Ovary (tissue), 7 donors: ENCODE measurements at regions not wholly inside any gene's neighbourhood (a gene's known extent, or its start where the extent isn't known, plus 50 kb on each side); places are given as distances from the start of the nearest gene placed in this dataset.

Experiments used
- DNase-seq, 5 donors: peaks; one replicate each; pipeline ENCODE4 v3.0.0-alpha.2; 2019 to 2020
- H3K27ac ChIP-seq, 2 donors: fragments of 200-600 bp; one replicate each; pipeline versions ENCODE4 v1.5.1 to v1.8.0; 2019 to 2022
- H3K27me3 ChIP-seq: fragments of 200-600 bp; one replicate; pipeline ENCODE4 v1.8.0; 2022
- H3K36me3 ChIP-seq: fragments of 200-600 bp; sonication (generic); one replicate; pipeline ENCODE4 v1.5.1; 2019
- H3K4me1 ChIP-seq: one replicate; pipeline ENCODE4 v1.8.1; 2013; ENCODE audit warnings: mild to moderate bottlenecking, moderate library complexity; ENCODE audit not compliant: insufficient read depth
- H3K4me3 ChIP-seq: fragments of 200-600 bp; sonication (generic); one replicate; pipeline ENCODE4 v1.5.1; 2017
- H3K9me3 ChIP-seq, 2 donors: fragments of 200-600 bp in 1 of 2; sonication (generic) in 1 of 2; one replicate each; pipeline versions ENCODE4 v1.5.1 to v1.8.1; 2013 to 2019; ENCODE audit warnings: mild to moderate bottlenecking in 1 of 2, moderate library complexity in 1 of 2
- CTCF ChIP-seq, 3 donors: fragments of 450-650 bp in 2 of 3; fragments of 200-600 bp in 1 of 3; IDR thresholded peaks; one replicate each; pipeline versions ENCODE4 v1.5.1 to v1.8.0; 2016 to 2022; ENCODE audit warnings: antibody characterized with exemption in 3 of 3, mild to moderate bottlenecking in 1 of 3
- EP300 ChIP-seq: sonication (generic); formaldehyde crosslinking; IDR thresholded peaks from one replicate; pipeline ENCODE4 v1.6.1; 2017; ENCODE audit warnings: antibody characterized with exemption
- POLR2A ChIP-seq: fragments of 450-650 bp; IDR thresholded peaks from one replicate; pipeline ENCODE4 v1.6.1; 2017; ENCODE audit warnings: antibody characterized with exemption, mild to moderate bottlenecking, moderate library complexity
- WGBS, 3 donors: extraction: QIAGEN DNeasy Blood & Tissue Kit in 1 of 3; methylation state at CpG; one replicate each; pipeline versions ENCODE4 v1.1.5 to v1.1.7; 2013 to 2017; 5-methylcytosine and 5-hydroxymethylcytosine counted together
- intact Hi-C, 4 donors: fragments of 100-400 bp; cut with DNase I; formaldehyde crosslinking; loops; one replicate each; pipeline versions ENCODE4 v1.11.0 to v1.15.1; 2022 to 2023
- donor health status: DM: no; HTN: no; CAD: no; lungs with moderate emphysema.
- donor health status: DM: no; HTN: no; CAD: no.
- donor health status: Bipolar disorder and iron deficiency.
- donor health status: DM: no; HTN: no; CAD: no.
- donor health status: DM: yes; HTN: yes; CAD: no.

- DNase-seq = no peak
- Histone ChIP-seq H3K4me1 (no peaks in the 10 kb centered on the region), H3K9me3 (no peaks in the 10 kb centered on the region), H3K36me3 (no peaks in the 10 kb centered on the region), H3K27me3 (no peaks in the 10 kb centered on the region), H3K27ac (no peak overlapping the region), H3K4me3 (no peak overlapping the region)
- TF ChIP-seq POLR2A (no peak), CTCF (IDR thresholded peaks at IDR 0.05) (no peak), EP300 (no peak)
- intact Hi-C loops = no loop called here
- WGBS, 3 donors = 40 to 56% (median 47%) methylated on average over 2 of the region's 2 CpGs
Measured at GRCh38 chr4:22910200-22910599, 217.5 kb downstream of the GBA3 start.

- WGBS, 3 donors = 27 to 39% (median 31%) methylated on average over 2 of the region's 2 CpGs
- Histone ChIP-seq H3K27me3 (no peaks in the 10 kb centered on the region), H3K27ac (no peak overlapping the region), H3K4me3 (no peak overlapping the region), H3K4me1 (no peaks in the 10 kb centered on the region), H3K9me3 (no peaks in the 10 kb centered on the region), H3K36me3 (no peaks in the 10 kb centered on the region)
- no peak for DNase-seq
- no peak for TF ChIP-seq EP300
- TF ChIP-seq CTCF (IDR thresholded peaks at IDR 0.05) = no peak
- TF ChIP-seq POLR2A = no peak
- intact Hi-C loops = loop anchor here in 1 of 4 donors (10.0 kb wide), 1 partner anchor 1059 kb away; no protein-coding TSS in a partner anchor
Measured at GRCh38 chr4:22906045-22906444, 213.3 kb downstream of the GBA3 start.

GRCh38 chr4:22903913-22904312 lies 211.2 kb downstream of the GBA3 start:
- no peaks in the 10 kb centered on the region for H3K27me3 ChIP-seq
- no peak for DNase-seq
- TF ChIP-seq EP300 (no peak), POLR2A (no peak), CTCF (IDR thresholded peaks at IDR 0.05) (no peak)
- no peaks in the 10 kb centered on the region for H3K9me3 ChIP-seq
- intact Hi-C loops = loop anchor here in 1 of 4 donors (10.0 kb wide), 1 partner anchor 1061 kb away; no protein-coding TSS in a partner anchor
- H3K36me3 ChIP-seq = no peaks in the 10 kb centered on the region
- H3K27ac ChIP-seq = no peak overlapping the region
- WGBS, 3 donors = 30 to 40% (median 34%) methylated on average over 3 of the region's 3 CpGs
- no peak overlapping the region for H3K4me3 ChIP-seq
- H3K4me1 ChIP-seq = no peaks in the 10 kb centered on the region

- Histone ChIP-seq H3K36me3 (no peaks in the 10 kb centered on the region), H3K4me3 (no peak overlapping the region), H3K27ac (no peak overlapping the region), H3K4me1 (no peaks in the 10 kb centered on the region), H3K27me3 (no peaks in the 10 kb centered on the region), H3K9me3 (no peaks in the 10 kb centered on the region)
- intact Hi-C loops = loop anchor here in 1 of 4 donors (10.0 kb wide), 1 partner anchor 1063 kb away; no protein-coding TSS in a partner anchor
- 29 to 54% (median 43%) methylated on average over 1 of the region's 1 CpG for WGBS, 3 donors
- TF ChIP-seq CTCF (IDR thresholded peaks at IDR 0.05) (no peak), POLR2A (no peak), EP300 (no peak)
- DNase-seq = no peak
Measured at GRCh38 chr4:22901631-22902030, 208.9 kb downstream of the GBA3 start.

GRCh38 chr4:22900876-22901275 lies 208.1 kb downstream of the GBA3 start:
- WGBS, 3 donors = 15 to 51% (median 23%) methylated on average over 2 of the region's 2 CpGs

More at GRCh38 chr4:22900876-22901275, 208.1 kb downstream of the GBA3 start:
- TF ChIP-seq CTCF (IDR thresholded peaks at IDR 0.05) (no peak), EP300 (no peak), POLR2A (no peak)
- H3K27me3 ChIP-seq = no peaks in the 10 kb centered on the region
- H3K36me3 ChIP-seq = no peaks in the 10 kb centered on the region
- no peaks in the 10 kb centered on the region for H3K9me3 ChIP-seq
- no peak overlapping the region for H3K4me3 ChIP-seq
- no peak for DNase-seq
- H3K4me1 ChIP-seq = no peaks in the 10 kb centered on the region
- intact Hi-C loops = loop anchor here in 1 of 4 donors (10.0 kb wide), 1 partner anchor 1064 kb away; no protein-coding TSS in a partner anchor
- H3K27ac ChIP-seq = no peak overlapping the region
